NCI-H524 treated with DMSO at 0.1 percent for 48 hours (cell line): ENCODE measurements at regions not wholly inside any gene's neighbourhood (a gene's known extent, or its start where the extent isn't known, plus 50 kb on each side); places are given as distances from the start of the nearest gene placed in this dataset.
"Not testable (repeated sequence)": the region's sequence is repeated elsewhere in the genome, so short reads cannot be mapped to it uniquely, and the experiment has no call there.

ENCODE experiments used
- DNase-seq: peaks from one replicate; lab custom pipeline; 2025; lab: John Stamatoyannopoulos, UW

DNA sequence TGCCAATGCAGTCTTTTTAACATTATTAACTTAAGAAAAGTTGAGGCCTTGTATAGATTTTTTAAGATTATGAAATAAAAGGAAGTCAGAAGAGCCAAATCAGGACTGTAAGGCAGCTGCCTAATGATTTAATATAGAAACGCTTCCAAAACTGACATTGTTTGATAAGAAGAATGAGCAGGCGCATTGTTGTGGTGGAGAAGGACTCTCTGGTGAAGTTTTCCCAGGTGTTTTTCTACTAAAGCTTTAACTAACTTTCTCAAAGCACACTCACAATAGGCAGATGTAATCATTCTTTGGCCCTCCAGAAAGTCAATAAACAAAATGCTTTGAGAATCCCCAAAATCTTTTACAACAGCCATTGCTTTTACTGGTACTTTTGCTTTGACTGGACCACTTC is 288.6 kb upstream of the FIGN start:
- no peak for DNase-seq

DNA sequence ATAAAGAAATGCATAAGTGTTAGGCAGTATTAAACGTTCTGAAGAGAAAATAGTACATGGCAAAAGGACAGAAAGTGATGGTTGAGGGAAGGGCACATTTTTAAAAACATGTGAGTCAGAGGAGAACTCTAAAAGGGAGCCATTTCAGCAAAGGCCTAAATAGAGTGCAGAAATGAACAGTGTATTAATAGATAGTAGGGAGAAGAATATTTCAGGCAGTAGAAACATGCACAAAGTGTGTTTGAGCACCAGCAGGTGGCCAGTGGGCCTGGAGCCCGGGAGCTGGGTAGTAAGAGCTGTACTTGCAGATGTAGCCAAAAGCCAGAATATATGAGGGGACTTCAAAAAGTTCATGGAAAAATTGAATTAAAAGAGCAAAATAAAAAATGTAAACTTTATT is 288.1 kb upstream of the FIGN start:
- no peak for DNase-seq

DNA sequence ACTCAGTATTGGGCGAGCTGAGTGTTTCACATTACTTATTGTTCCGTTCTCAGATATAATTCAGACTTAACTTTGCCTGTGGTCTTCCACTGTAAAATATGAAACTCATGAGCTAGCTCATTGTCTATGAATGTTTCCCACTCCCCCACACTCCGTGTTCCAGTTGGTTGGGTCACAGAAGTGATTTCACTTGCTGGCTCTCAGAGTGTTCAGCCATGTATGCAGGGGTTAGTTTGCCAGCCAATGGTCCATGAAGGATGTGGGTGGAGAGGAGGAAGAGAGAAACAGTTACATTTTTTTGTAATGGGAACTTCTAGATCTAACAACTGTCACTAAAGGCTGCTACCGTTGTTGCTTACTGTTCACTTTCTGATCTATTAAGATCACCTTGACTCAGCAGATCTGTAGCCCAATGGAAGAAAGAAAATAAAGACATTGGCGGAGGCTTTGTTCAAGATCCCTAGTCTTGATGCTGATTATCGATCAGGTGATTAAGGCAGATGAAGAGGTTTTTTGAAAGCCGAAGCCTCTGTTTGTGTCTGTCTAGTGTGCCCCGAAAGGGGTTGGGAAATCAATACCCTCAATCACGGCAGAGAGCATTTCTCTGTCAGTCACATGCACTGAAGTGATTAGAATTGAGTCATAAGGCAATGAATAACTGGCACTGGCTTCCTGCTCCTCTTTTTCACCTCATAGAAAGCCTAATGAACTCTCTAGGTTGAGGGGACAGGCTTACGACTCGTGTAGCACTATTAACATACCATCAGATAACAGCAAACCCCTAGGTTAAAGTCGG is 279.7 kb upstream of the FIGN start:
- DNase-seq: no peak

DNA sequence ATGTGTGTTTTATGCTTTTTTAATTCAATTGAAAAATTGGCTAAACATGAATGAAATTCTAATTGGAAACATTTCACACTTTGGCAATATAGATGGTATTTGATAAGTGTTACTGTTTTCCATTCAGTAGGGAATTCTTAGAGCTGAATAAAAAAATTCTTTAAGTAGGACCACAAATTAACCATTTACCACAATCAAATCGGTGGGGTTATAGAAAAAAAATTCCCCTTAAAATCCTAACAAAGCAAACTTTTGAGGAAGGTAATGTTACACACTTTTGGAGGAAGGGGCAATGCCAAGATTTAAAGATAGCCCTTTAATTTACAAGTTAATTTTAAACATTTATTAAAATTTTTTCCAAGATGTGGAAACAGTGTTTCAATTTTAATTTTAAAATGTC is 279.0 kb upstream of the FIGN start:
- DNase-seq: no peak

DNA sequence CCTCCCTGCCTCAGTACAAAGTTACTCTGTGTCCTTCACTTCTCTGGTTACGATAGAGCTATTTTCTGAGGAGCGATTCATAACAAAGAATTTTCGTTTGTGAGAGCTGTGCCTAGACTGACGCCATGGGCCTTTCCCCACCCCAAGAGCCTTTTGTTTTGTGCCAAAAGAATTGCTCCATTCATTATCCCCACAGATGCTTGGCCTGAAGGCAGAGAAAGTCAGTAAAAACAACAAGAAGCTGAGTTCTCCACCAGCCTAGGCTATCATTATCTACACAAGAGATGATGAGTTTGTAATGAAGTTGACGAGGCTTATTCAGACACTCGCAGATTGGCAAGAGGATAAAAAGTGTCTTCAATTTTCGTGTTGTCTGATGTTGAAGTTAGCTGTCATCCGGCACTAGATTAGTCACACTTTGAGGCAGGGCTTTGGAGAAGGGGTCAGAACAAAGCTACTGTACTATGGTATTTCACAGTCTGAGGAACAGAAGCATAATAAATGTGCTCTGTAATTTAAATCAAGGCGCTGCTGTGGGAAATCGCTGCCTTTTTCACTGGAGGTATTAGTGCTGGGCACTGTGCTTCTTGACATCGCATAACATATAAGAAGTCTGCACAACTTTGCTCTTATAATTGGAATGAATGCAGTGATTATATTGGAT is 278.4 kb upstream of the FIGN start:
- no peak for DNase-seq

DNA sequence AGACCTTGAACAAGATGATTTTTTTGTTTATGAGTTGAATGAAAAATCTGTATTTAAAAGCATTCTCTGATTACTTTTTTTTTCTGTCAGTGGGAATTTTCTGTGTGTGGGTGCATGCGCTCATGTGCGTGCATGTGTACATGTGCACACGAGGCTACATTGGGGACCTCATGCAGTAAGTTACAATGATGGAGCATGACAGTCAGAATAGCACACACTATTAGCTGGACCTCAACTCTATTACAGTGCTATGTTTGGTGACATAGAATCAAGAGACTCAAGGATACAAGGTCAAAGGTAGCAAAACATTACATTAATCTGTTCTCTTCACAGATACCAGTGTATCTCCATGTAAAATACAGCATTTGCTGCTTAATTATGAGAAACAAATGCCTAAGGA is 276.8 kb upstream of the FIGN start:
- no peak for DNase-seq

DNA sequence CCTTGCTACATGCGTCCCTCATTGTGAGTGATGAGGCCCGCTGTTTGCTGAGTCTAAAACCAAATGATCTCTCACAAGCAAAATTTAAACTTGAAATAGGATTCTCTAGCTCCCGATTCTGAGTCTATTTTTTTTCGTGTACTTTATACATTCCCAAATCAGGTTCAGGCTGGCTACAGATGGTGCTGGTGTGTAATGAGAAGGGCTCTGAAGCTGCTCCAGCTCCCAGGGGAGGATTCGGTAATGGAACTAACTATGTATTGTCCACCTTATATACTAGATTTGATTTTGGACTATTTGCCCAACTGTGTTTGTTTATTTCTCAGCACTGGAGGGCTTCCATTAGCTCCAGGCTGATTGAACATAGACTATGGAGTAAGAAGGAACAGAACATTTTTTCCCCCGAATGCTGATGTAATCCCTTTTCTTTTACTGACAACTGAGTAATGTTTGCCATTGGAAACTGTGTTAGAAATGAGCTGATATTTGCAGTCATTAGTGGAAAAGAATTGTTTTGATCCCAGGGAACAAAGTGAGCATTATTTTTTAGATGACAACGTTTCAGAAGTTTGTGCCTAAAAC is 274.0 kb upstream of the FIGN start:
- DNase-seq: no peak

DNA sequence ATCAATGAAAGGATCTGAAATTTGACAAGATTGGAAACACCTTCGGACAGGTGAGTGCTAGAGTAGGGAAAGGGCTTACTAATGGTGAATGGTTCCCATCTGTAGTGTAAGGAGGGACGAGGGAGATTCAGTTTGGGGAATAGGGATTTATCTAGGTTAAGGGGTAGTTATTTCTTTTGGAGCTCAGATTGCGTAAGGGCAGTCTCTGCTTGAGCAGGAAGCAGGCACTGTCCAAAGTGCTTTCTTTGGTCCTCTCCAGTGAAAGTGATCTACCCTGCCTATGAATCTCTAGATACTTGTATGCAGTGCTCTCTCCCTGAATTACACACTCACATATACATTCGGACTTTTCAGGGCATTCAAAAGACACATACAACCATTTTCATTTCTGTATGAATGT is 272.9 kb upstream of the FIGN start:
- no peak for DNase-seq

DNA sequence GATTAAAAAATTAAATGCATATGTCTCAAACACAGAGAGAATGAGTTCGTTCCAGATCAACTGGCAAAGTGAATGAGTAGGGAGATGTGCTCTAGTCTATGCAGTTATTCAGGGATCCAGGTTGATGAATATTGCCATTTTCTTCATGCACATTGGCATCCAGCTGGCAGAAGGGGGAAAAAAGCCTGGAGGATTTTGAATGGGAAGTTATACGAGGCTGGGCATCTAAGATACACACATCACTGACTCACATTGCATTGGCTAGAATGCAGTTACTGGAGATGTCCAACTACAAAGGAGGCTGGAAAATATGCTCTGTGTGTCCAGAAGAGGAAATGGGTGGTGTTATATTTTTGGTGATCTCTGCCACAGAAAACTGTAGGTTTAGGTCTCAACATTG is 270.9 kb upstream of the FIGN start:
- no peak for DNase-seq

DNA sequence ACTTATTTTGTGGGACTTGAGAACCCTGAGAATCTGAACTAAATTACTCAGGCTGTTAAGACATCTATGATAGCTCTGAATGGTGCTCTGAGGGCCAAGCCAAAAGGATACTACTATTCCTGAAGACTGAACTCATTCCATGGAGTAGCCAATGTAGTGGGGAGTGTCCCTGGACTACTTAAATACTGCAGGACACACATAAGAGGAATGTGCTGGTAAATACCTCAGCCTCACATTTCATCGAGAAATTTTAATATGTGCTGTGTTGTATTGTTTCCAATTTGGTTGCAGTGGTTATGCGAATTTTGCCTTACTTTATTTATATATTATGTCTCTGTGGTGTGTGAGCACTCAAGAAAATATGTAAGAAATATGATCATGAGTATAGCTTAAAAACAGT is 264.4 kb upstream of the FIGN start:
- DNase-seq: no peak

DNA sequence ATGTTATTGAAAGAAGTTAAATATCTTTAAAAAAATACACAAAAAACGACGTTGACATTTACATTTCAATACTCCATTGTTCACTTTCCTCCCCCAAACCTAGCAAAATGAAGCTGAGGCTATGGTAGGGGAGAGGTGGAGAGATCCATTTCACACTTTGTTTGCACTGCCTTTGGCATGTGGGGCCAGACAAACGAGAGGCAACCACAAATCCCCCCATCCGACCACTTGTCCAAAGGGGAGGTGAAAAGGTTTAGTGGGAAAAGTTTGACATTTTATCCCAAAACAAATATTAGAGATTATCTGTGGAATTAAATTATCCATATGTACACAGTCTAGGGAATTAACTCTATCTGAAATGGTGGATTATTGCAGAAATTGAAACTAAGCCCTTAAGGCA is 261.7 kb upstream of the FIGN start:
- DNase-seq: no peak

DNA sequence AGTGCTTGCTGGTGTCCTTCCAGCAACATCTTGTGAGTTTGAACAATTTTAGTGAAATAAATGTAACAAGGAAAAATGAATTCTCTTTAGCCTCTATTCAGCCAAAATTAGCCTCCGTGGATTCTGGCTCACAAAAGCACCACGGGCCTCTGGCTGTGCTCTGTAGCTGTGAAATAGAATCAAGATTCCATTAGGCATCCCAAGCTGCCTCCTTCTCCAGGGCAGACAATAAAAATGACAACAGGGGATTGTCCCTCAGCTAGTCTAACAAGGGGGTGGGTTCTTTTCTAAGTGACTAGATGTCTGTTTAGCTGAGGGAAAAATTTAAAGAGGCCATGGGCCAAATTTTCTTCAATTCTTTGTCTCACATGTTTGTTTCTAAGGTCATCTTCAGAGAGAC is 254.7 kb upstream of the FIGN start:
- DNase-seq: no peak

DNA sequence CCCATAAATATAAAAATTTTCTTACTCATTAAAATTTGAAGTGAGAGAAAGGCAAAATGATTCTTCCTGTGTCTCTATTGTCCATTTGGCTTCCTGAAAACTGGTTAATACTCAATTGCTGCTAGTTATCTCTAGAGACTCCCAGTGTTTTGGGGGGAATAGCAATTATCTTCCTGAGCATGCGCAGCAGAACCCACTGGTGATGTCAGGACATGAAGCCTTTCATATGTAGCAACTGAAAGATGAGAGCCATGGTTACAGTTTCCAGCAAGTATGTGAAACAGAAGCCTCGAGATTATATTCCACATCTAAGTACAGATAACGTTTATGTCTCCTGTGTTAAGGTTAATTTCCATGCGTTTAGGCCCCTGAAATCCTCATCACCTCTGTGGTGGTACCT is 254.3 kb upstream of the FIGN start:
- DNase-seq: no peak

DNA sequence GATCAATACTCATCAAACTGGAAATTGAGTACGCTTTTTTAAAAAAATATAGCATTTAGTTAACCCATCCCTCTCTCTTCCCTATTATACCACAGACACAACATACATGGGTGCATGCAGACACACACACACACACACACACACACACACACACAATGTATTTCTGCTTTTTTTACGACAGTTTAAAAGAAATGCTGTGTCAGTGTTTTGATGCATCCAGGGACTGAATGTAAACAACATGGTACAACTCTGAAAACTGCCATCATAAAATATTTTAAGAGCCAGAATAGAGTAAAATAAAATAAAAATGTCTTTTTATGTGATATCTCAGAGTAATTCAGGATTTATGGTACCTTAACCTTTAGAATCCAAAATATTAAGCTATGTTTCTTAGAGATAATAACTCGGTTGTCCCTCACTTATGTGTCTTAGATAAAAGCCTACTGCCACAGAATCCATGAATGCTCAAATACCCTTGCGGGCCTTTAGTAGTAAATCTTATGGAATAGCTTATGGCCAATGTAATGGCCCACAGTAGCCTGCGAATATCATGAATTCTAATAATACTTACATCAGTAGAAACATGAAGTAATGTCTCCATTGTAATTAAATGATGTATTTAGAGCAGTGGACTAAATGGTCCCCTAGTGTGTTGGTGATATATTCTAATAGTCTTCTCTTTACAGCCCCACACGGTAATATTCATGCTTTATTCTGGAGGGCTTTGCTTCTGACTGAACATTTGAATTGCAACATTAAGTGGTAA is 251.6 kb upstream of the FIGN start:
- DNase-seq: no peak

DNA sequence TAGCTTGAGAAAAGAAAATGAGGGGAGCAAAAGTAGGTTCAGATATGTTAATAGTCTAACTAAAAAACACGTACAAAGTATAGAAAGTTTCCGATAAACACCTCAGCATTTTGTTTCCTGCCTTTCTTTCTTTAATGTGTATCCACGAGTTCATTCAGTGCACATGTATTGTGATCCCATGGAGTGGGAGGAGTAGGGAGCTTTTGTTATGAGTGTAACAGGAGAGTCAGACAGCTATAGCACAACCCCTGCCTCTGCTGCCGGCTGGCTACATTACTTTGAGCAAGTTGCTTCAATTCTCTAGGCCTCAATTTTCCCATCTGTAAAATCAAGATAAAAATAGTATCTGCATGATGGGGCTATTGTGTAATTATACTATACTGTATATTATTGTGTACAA is 249.2 kb upstream of the FIGN start:
- no peak for DNase-seq

DNA sequence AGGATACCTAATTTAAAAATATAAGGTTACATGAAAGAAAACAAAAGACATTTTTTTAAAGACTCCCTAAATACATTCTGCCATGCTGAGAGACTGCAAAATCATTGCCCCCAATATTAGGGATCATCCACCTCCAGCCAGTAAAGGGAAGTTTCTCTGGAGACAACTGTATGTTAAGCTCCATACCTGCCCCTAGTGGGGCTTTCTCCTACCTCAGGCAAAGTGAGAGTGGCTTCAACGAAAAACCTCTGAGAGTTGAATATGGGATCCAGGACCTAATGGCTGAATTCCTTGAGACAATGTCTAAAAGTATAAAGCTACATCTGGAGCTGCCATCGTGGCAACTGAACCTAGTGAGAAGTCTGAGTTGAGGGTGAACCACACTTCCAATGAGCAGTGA is 248.1 kb upstream of the FIGN start:
- no peak for DNase-seq

DNA sequence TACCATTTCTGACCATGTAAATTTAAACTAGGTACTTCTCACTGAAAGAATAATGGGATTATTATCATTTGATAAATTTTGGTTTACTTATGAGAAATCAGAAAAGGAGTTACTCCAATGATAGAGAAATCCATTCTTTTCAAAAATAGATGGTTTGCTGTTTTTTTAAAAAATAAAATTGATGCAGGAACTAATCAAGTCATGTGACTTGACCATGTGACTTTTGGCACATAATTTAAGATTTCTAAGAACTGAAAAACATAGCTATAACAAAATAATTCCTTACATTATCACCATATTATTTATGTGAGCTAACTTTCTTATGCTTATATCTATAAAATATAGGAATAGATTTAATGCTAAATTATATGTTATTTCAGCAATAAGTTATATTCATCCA is 247.1 kb upstream of the FIGN start:
- no peak for DNase-seq

DNA sequence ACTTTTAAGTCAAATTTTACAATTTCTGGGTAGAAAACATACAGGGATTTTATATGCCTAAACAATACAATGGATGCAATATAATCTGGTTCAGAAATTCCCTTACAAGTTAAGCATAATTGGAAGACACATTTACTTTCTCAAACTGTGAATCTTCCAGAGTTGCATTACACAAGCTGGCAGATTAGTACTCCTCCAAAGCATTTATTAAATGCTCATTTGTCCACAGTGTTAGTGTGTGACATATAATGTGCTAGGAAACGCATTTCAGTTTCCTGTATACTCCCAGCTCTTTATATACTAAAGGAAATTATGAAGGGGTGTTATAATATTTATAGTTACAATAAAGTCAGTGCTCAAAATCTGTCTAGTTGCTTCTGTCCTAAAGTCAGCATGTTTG is 239.0 kb upstream of the FIGN start:
- DNase-seq: no peak

DNA sequence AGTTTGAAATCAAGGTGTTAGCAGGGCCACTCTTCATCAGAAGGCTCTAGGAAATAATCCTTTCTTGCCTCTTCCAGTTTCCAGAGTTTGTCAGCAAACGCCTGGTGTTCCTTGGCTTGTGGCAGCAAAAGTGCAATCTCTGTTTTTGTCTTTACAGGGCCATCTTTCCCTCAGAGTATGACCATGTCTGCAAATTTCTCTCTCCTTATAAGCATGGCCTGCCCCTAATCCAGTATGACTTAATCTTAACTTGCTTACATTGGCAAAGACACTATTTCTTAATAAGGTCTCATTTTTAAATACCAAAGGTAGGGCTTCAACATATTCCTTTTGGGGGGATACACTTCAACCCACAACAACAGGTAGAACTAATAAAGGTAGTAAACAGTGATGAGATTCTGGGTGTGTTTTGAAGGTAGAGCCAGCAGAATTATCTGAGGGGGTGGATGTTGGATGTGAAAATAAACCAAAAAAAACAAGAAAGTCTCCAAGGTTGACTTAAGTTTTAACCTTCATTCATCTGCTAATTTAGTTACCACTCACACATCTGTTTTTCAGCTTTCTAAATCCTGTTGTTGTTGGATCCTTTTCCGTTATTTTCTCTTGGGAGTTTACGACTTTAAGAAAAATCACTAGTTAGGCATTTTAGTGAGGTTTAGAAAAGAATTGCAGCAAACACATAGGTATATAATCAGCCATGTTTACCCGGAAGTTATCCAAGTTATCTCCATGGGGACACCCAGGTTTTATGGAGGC is 234.4 kb upstream of the FIGN start:
- no peak for DNase-seq

DNA sequence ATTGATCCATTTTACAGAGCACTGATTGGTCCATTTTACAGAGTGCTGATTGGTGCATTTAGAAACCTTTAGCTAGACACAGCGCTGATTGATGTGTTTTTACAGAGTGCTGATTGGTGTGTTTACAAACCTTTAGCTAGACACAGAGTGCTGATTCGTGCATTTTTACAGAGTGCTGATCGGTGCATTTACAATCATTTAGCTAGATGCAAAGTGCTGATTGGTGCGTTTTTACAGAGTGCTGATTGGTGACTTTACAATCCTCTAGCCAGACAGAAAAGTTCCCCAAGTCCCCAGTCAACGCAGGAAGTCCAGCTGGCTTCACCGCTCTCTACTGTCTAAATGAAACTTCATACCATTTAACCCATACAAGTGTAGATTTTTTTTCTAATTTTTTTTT is 228.5 kb upstream of the FIGN start:
- DNase-seq: not testable (repeated sequence)

DNA sequence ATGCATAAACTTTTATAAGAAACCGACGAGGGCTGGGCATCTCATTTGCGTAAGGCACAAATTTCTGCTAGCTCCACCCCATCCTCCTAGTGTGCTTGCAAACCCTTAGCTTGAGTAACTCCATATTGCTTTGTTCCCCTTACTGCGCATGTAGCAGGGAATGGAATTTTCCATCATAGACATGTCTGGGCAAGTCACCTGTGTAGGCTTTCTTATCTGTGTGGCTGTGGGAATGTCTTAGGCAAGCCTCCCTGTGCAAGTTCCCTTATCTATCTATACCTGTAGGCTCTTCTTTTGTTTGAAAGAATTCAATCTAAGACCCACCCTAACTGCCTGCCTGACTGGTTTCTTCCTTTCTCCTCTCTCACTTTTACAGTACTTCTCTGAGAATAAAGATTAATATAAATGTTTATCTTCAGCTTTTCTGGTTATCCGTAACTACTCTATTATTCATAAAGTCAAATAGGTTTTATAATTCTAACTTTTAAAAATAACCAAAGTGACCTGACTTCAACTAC is 217.6 kb upstream of the FIGN start:
- no peak for DNase-seq

DNA sequence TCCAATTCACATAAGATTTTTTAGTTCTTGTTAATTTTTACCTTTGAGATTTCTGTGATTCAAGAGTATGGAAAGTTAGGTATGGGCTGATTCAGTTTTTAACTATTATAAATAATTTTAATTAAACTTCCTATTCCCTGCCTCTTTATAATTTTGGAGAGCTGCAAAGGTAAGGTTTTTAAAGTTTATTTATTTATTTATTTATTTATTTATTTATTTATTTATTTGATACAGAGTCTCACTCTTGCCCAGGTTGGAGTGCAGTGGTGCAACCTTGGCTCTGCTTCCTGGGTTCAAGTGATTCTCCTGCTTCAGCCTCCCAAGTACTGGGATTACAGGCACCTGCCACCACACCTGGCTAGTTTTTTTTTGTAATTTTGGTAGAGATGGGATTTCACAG is 215.5 kb upstream of the FIGN start:
- DNase-seq: no peak
